ENCODE measurements at regions not wholly inside any gene's neighbourhood (a gene's known extent, or its start where the extent isn't known, plus 50 kb on each side); places are given as distances from the start of the nearest gene placed in this dataset.

- no peak for TF ChIP-seq POLR2A (IDR thresholded peaks at IDR 0.05)
- TF ChIP-seq CTCF (IDR thresholded peaks at IDR 0.05 in 4 of 5, conservative IDR thresholded peaks at IDR 0.05 in 1 of 5): no peak
Observed at GRCh38 chr14:71780075-71780474, 152.2 kb upstream of the RGS6 start.

Measured in gastrocnemius medialis (tissue), 4 donors.